DND-41 (cell line): ENCODE measurements at regions not wholly inside any gene's neighbourhood (a gene's known extent, or its start where the extent isn't known, plus 50 kb on each side); places are given as distances from the start of the nearest gene placed in this dataset.

Experiments used
- CTCF ChIP-seq: IDR thresholded peaks from 2 replicates; pipeline ENCODE4 v1.5.1; 2012; ENCODE audit warnings: borderline replicate concordance, low read length, moderate library complexity, mild to moderate bottlenecking; ENCODE audit not compliant: poor library complexity, severe bottlenecking; ENCODE audit errors: extremely low read depth
- EZH2 ChIP-seq: IDR thresholded peaks from 3 replicates; pipeline ENCODE4 v1.6.1; 2012; ENCODE audit warnings: borderline replicate concordance, low read depth, mild to moderate bottlenecking, moderate library complexity, low read length, inconsistent platforms; ENCODE audit not compliant: severe bottlenecking

DNA sequence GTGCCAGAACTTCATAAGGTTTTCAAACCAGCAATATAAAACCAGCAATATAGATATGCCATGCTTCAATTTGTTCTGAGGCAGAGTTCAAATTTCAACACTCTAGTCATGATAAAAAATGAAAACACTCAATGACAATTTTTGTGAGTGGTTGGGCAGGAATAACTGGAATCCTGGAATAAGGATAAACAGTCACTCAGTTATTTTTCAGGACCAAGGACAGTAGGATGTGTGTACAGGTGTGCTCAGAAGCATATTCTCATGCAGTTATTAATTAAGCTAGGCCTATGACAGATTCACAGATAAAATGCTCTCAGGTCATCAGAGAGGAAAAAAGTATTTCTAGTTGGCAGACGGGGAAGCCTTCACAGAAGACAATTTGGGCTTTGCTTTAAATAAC, 117.3 kb upstream of the PPP2R2B start:
- TF ChIP-seq CTCF (no peak), EZH2 (no peak)
